GM18519 (cell line): ENCODE measurements at regions not wholly inside any gene's neighbourhood (a gene's known extent, or its start where the extent isn't known, plus 50 kb on each side); places are given as distances from the start of the nearest gene placed in this dataset.
"Not testable (repeated sequence)": the region's sequence is repeated elsewhere in the genome, so short reads cannot be mapped to it uniquely, and the experiment has no call there.

Experiments
- ATAC-seq: cut with Tn5 transposase; IDR thresholded peaks from one replicate; pipeline ENCODE4 v1.9.1; 2021; ENCODE audit warnings: mild to moderate bottlenecking, moderate library complexity; ENCODE audit not compliant: unreplicated experiment, low FRiP score

GRCh38 chr3:21962456-21962855 is 211.4 kb upstream of the ZNF385D start:
- no peak for ATAC-seq

DNA sequence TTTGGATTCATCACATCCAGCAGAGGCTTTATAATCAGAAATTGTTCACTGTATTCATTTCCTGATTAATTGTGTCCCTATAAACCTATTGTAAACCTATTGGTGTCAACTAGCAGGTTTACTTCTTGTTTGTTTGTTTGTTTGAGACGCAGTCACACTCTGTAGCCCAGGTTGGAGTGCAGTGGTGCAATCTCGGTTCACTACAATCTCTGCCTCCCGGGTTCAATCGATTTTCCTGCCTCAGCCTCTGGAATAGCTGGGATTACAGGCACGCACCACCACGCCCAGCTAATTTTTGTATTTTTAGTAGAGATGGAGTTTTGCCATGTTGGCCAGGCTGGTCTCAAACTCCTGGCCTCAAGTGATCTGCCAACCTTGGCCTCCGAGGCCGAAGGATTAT is 215.4 kb upstream of the ZNF385D start:
- ATAC-seq, result not testable (repeated sequence)

GRCh38 chr3:21979706-21980105 is 228.7 kb upstream of the ZNF385D start:
- no peak for ATAC-seq

DNA sequence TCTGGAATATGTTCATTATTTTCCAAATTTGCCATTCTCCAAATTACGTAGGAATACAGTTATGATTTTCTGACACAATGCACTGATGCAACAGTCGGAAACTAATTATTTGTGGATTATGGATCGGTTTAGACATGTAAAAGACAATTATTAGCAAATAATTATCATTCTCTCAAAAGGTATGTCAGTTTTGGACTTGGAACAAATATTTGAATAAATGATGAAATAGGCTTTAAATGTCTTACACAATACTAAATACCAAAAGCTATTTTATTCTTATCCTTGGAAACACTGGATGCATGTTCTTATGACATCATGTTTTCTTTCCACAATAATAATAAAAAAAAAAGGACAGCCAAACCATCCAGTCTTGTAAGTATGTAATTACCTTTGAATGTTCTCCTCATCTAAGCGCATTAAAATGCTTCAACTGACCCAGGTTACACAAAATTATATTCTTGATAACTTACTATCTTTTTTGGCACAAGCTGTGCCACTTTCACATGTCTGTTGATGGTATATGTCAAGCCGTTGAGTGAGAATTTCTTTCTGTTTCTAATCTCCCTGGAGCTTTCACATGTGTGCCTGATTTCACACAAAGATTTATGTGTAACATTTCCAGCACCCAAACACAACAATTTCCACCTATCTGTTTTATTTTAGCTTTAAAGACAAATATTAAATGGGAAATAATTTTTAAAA is 238.5 kb upstream of the ZNF385D start:
- ATAC-seq, result no peak

- no peak for ATAC-seq
Observed at GRCh38 chr3:21991061-21991460, 240.1 kb upstream of the ZNF385D start.

DNA sequence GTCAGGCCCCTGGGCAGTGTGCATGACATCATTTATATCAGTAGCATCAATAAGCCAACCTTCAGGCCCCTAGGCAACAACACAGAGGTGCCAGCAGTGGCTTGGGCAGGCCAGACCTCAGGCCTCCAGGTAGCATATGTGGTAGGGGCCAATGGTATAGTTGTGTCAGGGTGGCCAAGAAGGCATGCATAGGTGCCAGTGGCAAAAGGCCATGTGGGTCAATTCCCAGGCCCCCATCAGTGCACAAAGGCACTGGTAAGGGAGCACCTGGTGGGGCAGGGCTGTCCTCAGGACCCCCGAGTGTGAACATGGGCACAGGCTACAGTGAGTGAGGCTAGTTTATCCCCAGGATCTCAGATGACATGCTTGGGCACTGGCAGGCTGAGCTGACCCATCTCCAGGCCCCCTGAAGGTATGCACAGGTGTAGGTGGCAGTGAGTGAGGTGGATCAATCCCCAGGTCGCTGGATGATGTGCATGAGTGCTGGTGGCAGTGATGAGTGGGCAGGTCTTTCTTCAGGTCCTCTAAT is 244.1 kb upstream of the ZNF385D start:
- ATAC-seq, result no peak

- ATAC-seq, result no peak
Observed at GRCh38 chr3:22007368-22007767, 256.4 kb upstream of the ZNF385D start.

DNA sequence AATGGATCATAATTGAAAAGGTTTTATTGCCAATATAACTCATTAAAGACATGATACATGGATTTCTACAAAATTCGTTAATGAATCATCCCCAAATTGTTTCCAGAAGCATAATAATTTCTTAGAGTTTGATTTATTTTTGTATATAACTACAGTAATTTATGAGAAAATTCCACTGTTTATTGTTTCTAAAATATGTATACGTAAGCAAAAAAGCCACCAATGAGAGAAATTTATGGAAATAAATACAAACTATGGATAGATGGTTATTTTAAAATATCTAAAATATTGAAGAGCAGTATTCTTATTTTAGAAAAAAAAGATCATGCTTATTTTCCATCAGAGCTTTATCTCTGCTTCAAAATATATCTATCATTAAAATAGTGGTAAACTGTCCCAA is 260.0 kb upstream of the ZNF385D start:
- ATAC-seq, result no peak

DNA sequence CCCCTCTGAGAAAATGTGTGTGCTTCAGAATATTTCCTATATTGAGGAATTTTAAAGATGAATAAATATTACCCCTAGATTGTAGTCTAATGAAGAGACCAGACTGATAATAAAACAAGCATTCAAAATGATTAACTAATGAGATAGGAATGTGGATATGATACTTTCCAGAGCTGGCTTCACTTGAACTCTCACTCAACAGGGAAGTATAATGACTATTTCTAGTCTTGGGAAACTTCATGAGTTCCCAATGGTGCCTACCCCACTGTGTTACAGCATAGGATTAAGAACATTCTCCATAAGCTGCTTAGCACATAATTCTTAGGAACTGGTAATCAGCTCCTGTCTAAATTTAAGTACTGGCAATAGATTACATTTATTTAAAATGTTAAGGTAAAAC is 261.5 kb upstream of the ZNF385D start:
- no peak for ATAC-seq

DNA sequence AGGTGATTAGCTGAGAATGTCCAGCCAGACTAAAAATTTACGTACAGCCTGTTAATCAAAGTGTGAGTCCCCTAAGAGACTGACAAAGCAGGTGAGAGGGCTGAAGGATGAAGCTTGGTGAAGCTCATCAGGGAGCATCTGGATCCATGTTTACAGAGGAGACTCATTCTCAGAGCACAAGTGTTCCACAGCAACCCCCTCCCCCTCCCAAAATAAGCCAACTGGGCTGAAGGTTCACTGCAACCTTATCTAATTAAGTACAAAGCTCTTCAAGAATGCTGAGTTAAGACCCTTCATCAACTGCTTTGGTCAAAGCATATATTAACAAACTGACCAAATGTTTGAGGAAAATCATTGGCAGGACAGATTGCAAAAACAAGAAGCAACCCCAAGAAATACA is 262.6 kb upstream of the ZNF385D start:
- no peak for ATAC-seq

GRCh38 chr3:22016197-22016596 is 265.2 kb upstream of the ZNF385D start:
- ATAC-seq, result no peak

DNA sequence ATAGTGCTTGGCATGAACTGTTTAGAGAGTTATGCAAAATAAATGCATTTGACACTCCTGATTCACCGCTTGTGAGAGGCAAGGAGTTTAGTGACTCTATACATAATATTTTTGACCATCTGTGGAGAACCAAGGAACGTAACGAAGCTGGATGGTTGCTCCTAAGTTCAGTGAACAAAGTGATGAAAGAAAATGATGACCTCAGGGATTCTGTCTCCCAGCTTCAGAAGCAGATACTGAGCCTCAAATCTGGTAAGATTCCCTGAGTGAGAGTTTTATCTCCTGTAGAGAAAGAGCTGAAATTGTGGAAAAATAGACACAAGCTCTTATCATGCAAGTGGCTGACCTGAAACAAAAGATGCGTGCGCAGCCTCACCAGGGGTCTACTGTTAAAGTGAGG is 273.6 kb upstream of the ZNF385D start:
- ATAC-seq, result not testable (repeated sequence)

- no peak for ATAC-seq
Observed at GRCh38 chr3:22029480-22029879, 278.5 kb upstream of the ZNF385D start.

GRCh38 chr3:22039161-22039560 is 288.2 kb upstream of the ZNF385D start:
- no peak for ATAC-seq

DNA sequence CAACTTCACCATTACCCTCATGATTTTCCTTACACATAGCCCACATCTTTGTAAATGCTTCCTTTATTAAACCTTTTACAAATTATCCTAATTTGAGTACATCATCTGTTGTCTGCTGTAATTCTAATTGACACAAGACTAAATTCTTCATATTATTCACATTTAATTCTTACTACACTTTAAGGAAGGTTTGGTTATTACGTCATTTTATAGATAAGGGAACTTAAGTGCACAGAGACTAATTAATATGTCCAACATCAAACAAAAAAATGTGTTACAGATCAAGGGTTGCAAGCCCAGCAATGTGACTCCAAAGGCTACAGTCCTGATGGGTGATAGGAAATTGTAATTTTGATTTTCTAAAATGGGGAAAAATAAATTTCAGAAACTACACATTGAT is 289.1 kb upstream of the ZNF385D start:
- no peak for ATAC-seq

DNA sequence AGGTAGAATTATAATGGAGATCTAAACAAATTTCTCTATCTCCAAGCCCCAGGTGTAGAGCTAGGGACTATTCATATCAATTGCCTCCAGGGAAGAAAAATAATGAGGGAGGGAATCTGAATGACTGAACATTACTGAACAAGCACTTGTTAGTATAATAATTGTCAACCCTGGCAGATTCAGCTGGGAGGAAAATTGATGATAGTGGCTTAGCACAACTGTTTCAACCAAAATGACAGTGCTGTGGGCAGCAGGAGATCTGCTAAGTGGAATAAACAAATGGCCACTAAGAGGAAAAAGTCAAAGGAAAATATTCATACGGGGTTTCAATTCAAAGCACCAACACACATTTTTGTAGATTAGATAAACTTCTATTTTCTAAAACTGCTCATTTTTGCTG is 294.9 kb upstream of the ZNF385D start:
- ATAC-seq, result no peak

- ATAC-seq, result no peak
Observed at GRCh38 chr3:22063500-22063899, 312.5 kb upstream of the ZNF385D start.

DNA sequence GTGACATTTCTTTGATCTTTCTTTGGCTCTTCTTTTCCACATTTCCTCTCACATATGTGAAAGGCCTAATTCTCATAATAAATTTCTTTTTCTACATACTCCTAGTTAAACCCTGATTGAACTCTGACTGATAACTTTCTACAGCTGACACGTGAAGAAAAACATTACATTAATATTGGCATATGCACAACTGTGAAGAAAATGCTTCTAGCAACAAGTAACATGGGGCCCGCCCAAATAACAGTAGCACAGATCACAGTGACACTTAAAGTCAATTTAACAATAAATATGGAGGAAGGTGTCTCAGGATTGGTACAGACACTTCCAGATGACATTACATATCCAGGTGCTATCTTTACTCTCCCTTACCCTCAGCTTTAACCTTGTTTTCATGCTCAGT is 317.6 kb upstream of the ZNF385D start:
- ATAC-seq, result no peak

DNA sequence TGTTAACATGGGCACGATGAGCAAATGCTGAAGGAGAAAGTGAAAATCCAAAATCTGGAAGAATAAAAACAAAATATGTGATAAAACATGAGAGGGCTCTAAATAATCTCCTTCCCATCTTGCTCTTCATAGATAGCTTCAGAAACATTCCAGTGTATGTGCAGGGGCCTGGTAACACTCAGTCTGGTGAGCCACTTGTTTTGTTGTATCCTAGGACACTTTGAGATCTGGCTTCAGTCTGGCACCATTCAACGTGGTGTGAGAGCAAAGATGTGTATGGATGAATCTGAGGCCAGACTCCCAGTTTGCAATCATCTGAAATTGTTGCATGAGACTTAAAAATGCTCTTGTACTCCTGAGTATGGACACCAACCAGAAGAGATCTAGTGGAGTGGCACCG is 337.2 kb upstream of the ZNF385D start:
- no peak for ATAC-seq

DNA sequence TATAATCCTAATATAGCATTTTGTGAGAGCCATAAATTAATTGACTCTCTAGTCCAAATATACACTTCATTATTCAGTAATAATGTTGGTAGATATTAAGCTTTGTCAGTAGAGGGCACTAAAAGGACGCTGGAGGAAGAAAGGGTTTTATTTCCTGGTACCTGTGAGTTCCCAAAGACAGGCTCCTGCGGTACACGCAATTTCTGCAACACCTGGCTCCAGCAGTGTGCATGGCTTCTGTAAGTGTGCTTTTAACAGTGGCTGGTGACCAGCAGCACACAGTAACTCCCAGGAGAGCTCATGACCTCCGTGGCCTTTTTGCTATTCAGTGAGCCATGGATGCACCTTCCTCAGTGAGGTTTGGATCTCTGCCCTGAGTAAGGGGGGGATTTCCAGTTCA is 338.3 kb upstream of the ZNF385D start:
- peak; percentile 88 for ATAC-seq

GRCh38 chr3:22091329-22091728 is 340.3 kb upstream of the ZNF385D start:
- ATAC-seq, result no peak

- no peak for ATAC-seq
Observed at GRCh38 chr3:22098021-22098420, 347.0 kb upstream of the ZNF385D start.

DNA sequence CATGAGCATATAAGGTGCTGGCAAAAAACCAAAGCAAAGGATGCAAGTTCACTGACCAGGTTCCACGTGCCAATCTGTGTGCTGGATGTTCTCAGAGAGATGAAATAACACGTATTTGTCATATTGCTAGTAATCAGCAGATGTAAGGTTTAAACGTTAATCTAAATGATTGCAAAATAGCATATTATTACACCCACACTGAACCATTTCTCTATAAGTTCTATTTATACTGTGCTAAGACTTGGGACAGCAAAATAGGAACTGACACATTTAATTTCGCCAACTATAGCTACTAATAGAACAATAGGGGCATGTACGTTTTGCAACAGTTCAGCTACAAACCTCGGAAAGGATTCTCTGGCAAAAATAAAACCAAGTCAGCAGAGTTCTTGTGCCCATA is 350.3 kb upstream of the ZNF385D start:
- no peak for ATAC-seq
